Right atrium auricular region (tissue), 2 donors: ENCODE measurements at regions not wholly inside any gene's neighbourhood (a gene's known extent, or its start where the extent isn't known, plus 50 kb on each side); places are given as distances from the start of the nearest gene placed in this dataset.

Source experiments
- DNase-seq: peaks from one replicate; pipeline ENCODE4 v3.0.0-alpha.2; 2019; ENCODE audit warnings: low spot score
- H3K27ac ChIP-seq, 2 donors: fragments of 200-600 bp; sonication (generic); 1 replicate in 1 of 2; 2 replicates in 1 of 2; pipeline ENCODE4 v1.5.1; 2016 to 2019
- H3K27me3 ChIP-seq, 2 donors: fragments of 200-600 bp; sonication (generic); one replicate each; pipeline versions ENCODE4 v1.5.1 to v1.6.0; 2017 to 2019
- H3K36me3 ChIP-seq: fragments of 200-600 bp; sonication (generic); one replicate; pipeline ENCODE4 v1.5.1; 2016
- H3K4me1 ChIP-seq, 2 donors: fragments of 200-600 bp; sonication (generic); one replicate each; pipeline versions ENCODE4 v1.5.1 to v1.6.0; 2017 to 2019
- H3K4me3 ChIP-seq, 2 donors: fragments of 200-600 bp; sonication (generic); 1 replicate in 1 of 2; 2 replicates in 1 of 2; pipeline ENCODE4 v1.5.1; 2017 to 2019; ENCODE audit warnings: mild to moderate bottlenecking in 1 of 2, moderate library complexity in 1 of 2
- H3K9me3 ChIP-seq, 2 donors: fragments of 200-600 bp; sonication (generic); one replicate each; pipeline ENCODE4 v1.5.1; 2019
- CTCF ChIP-seq, 2 donors: fragments of 200-600 bp; sonication (generic); IDR thresholded peaks; one replicate each; pipeline ENCODE4 v1.5.1; 2019; ENCODE audit warnings: antibody characterized with exemption in 2 of 2

- DNase-seq, result no peak
- Histone ChIP-seq H3K4me1 (no peaks in the 10 kb centered on the region), H3K27me3 (no peaks in the 10 kb centered on the region), H3K27ac (no peak overlapping the region), H3K4me3 (no peak overlapping the region), H3K9me3 (no peaks in the 10 kb centered on the region), H3K36me3 (no peaks in the 10 kb centered on the region)
- no peak for TF ChIP-seq CTCF (IDR thresholded peaks at IDR 0.05)
Observed at GRCh38 chr5:118726891-118727290, 261.5 kb downstream of the DTWD2 start.

- H3K36me3 ChIP-seq, result no peaks in the 10 kb centered on the region
- TF ChIP-seq CTCF (IDR thresholded peaks at IDR 0.05), result no peak
- no peak for DNase-seq
- no peaks in the 10 kb centered on the region for H3K27me3 ChIP-seq
- H3K27ac ChIP-seq, result no peak overlapping the region
- H3K4me1 ChIP-seq, result no peaks in the 10 kb centered on the region
- H3K9me3 ChIP-seq, result no peaks in the 10 kb centered on the region
- H3K4me3 ChIP-seq, result no peak overlapping the region
Observed at GRCh38 chr5:118723021-118723338, 265.4 kb downstream of the DTWD2 start.

- Histone ChIP-seq H3K36me3 (no peaks in the 10 kb centered on the region), H3K4me3 (no peak overlapping the region), H3K27me3 (no peaks in the 10 kb centered on the region), H3K9me3 (no peaks in the 10 kb centered on the region), H3K27ac (no peak overlapping the region), H3K4me1 (no peaks in the 10 kb centered on the region)
- no peak for TF ChIP-seq CTCF (IDR thresholded peaks at IDR 0.05)
- DNase-seq, result no peak
Observed at GRCh38 chr5:118722122-118723020, 266.0 kb downstream of the DTWD2 start.

GRCh38 chr5:118711727-118712126 lies 276.6 kb downstream of the DTWD2 start:
- Histone ChIP-seq H3K4me3 (no peak overlapping the region), H3K27me3 (no peaks in the 10 kb centered on the region), H3K27ac (no peak overlapping the region), H3K9me3 (peaks cover 0 to 20% of the 10 kb centered on the region in 2 donors), H3K36me3 (no peaks in the 10 kb centered on the region), H3K4me1 (no peaks in the 10 kb centered on the region)
- DNase-seq, result no peak
- TF ChIP-seq CTCF (IDR thresholded peaks at IDR 0.05), result no peak

GRCh38 chr5:118705959-118706667 lies 282.2 kb downstream of the DTWD2 start:
- no peak for TF ChIP-seq CTCF (IDR thresholded peaks at IDR 0.05)
- Histone ChIP-seq H3K4me1 (no peaks in the 10 kb centered on the region), H3K9me3 (peaks cover 3 to 21% of the 10 kb centered on the region in 2 donors), H3K27me3 (no peaks in the 10 kb centered on the region), H3K36me3 (no peaks in the 10 kb centered on the region), H3K27ac (no peak overlapping the region), H3K4me3 (no peak overlapping the region)
- no peak for DNase-seq
